ENCODE measurements at regions not wholly inside any gene's neighbourhood (a gene's known extent, or its start where the extent isn't known, plus 50 kb on each side); places are given as distances from the start of the nearest gene placed in this dataset.
"Not testable (repeated sequence)": the region's sequence is repeated elsewhere in the genome, so short reads cannot be mapped to it uniquely, and the experiment has no call there.

DNA sequence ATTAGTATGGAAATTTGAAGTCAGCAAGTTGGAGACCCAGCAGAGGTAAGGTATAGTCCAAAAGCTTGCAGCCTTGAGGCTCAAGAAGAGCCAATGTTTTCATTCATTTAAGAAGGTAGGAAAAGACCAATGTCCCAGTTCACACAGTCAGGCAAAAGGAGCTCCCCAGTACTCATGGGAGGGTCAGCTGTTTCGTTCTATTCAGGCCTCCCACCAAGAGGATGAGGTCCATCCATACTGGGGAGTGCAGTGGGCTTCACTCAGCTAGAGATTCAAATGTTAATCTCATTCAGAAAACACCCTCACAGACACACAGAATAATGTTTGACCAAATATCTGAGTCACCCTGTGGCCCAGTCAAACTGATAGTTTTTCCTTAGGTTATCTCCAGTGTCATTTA, 96.9 kb upstream of the ZNF658 start:
- TF ChIP-seq, protein P1, sequence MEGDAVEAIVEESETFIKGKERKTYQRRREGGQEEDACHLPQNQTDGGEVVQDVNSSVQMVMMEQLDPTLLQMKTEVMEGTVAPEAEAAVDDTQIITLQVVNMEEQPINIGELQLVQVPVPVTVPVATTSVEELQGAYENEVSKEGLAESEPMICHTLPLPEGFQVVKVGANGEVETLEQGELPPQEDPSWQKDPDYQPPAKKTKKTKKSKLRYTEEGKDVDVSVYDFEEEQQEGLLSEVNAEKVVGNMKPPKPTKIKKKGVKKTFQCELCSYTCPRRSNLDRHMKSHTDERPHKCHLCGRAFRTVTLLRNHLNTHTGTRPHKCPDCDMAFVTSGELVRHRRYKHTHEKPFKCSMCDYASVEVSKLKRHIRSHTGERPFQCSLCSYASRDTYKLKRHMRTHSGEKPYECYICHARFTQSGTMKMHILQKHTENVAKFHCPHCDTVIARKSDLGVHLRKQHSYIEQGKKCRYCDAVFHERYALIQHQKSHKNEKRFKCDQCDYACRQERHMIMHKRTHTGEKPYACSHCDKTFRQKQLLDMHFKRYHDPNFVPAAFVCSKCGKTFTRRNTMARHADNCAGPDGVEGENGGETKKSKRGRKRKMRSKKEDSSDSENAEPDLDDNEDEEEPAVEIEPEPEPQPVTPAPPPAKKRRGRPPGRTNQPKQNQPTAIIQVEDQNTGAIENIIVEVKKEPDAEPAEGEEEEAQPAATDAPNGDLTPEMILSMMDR (IDR thresholded peaks at IDR 0.05 in 4 of 5, conservative IDR thresholded peaks at IDR 0.05 in 1 of 5): not testable (repeated sequence)
- TF ChIP-seq POLR2A (IDR thresholded peaks at IDR 0.05): not testable (repeated sequence)
